SJSA1 (cell line): ENCODE measurements at regions not wholly inside any gene's neighbourhood (a gene's known extent, or its start where the extent isn't known, plus 50 kb on each side); places are given as distances from the start of the nearest gene placed in this dataset.
"Not testable (repeated sequence)": the region's sequence is repeated elsewhere in the genome, so short reads cannot be mapped to it uniquely, and the experiment has no call there.

Experiments
- DNase-seq, 2 experiments: peaks; one replicate each; pipeline ENCODE4 v3.0.0-alpha.2; 2015 to 2020; ENCODE audit warnings: low spot score in 2 of 2, low read depth in 1 of 2
- H3K27ac ChIP-seq: fragments of 250-450 bp; sonication (Bioruptor Pico); 2 replicates; pipeline ENCODE4 v1.5.1; 2020; ENCODE audit warnings: mild to moderate bottlenecking, moderate library complexity
- H3K27me3 ChIP-seq: fragments of 250-450 bp; sonication (Bioruptor Pico); replicated peaks from 2 replicates; pipeline ENCODE4 v1.5.1; 2020; ENCODE audit warnings: mild to moderate bottlenecking, moderate library complexity
- H3K36me3 ChIP-seq: fragments of 250-450 bp; sonication (Bioruptor Pico); 2 replicates; pipeline ENCODE4 v1.5.1; 2020; ENCODE audit warnings: mild to moderate bottlenecking
- H3K4me1 ChIP-seq: fragments of 250-450 bp; sonication (Bioruptor Pico); replicated peaks from 2 replicates; pipeline ENCODE4 v1.6.1; 2021; ENCODE audit warnings: mild to moderate bottlenecking
- H3K4me3 ChIP-seq: fragments of 250-450 bp; sonication (Bioruptor Pico); 2 replicates; pipeline ENCODE4 v1.5.1; 2020; ENCODE audit warnings: mild to moderate bottlenecking
- H3K9me3 ChIP-seq: fragments of 250-450 bp; sonication (Bioruptor Pico); replicated peaks from 2 replicates; pipeline ENCODE4 v1.5.1; 2020; ENCODE audit warnings: mild to moderate bottlenecking

- Histone ChIP-seq H3K4me3 (no peak overlapping the region), H3K36me3 (no peaks in the 10 kb centered on the region), H3K27me3 (no peaks in the 10 kb centered on the region), H3K9me3 (no peaks in the 10 kb centered on the region), H3K4me1 (no peaks in the 10 kb centered on the region), H3K27ac (no peak overlapping the region)
- no peak for DNase-seq
These were observed 265.3 kb upstream of the ZEB2 start for GRCh38 chr2:144785253-144785652.

DNA sequence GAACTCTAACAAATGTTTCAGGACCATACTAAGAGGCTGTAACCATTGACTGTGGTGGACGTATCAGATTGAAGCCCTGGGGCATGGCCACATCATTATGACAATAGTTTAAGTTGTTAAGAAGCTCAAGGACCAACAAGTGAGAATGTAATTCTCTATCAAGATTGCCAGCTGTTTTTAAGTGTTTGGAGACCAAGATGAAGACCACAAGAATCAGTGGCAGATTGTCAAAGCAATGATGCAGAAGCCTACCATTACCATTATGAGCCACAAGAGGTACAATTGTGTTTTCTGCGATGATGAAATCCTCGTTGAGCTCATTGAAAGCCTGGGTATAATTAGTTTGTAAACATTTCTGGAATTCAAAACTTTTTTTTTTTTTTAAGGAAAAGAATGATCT is 261.1 kb upstream of the ZEB2 start:
- Histone ChIP-seq H3K9me3 (no peaks in the 10 kb centered on the region), H3K36me3 (no peaks in the 10 kb centered on the region), H3K4me3 (no peak overlapping the region), H3K27me3 (no peaks in the 10 kb centered on the region), H3K27ac (no peak overlapping the region), H3K4me1 (no peaks in the 10 kb centered on the region)
- DNase-seq, result peak in 1 of 2 experiments; percentile 12

GRCh38 chr2:144776766-144777165 is 256.8 kb upstream of the ZEB2 start:
- Histone ChIP-seq H3K4me3 (no peak overlapping the region), H3K27me3 (no peaks in the 10 kb centered on the region), H3K27ac (no peak overlapping the region), H3K36me3 (no peaks in the 10 kb centered on the region), H3K4me1 (no peaks in the 10 kb centered on the region), H3K9me3 (no peaks in the 10 kb centered on the region)
- no peak for DNase-seq

GRCh38 chr2:144774809-144775208 is 254.9 kb upstream of the ZEB2 start:
- DNase-seq, result no peak
- no peaks in the 10 kb centered on the region for H3K9me3 ChIP-seq
- H3K36me3 ChIP-seq, result no peaks in the 10 kb centered on the region
- H3K27ac ChIP-seq, result no peak overlapping the region
- H3K27me3 ChIP-seq, result no peaks in the 10 kb centered on the region
- no peak overlapping the region for H3K4me3 ChIP-seq
- H3K4me1 ChIP-seq, result no peaks in the 10 kb centered on the region

DNA sequence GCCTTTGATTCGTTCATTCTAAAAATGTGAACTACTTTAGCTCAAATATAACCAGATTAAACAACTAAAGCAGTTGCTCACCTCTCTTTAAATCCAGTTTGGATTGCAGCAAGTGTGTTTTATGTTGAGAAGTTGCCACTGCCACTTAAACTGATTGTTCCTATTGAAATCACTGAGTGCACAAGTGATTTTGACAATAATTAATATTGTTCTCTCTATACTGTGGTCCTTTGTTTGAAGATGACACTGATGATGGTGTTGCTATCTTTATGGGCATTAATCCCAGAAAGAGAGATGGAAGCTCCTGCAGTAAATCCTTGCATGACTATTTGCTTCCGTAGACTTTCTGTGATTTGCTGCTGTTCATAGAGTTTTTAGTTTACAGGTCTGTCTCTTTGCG is 251.4 kb upstream of the ZEB2 start:
- Histone ChIP-seq H3K9me3 (no peaks in the 10 kb centered on the region), H3K36me3 (no peaks in the 10 kb centered on the region), H3K4me1 (no peaks in the 10 kb centered on the region), H3K27ac (no peak overlapping the region), H3K27me3 (no peaks in the 10 kb centered on the region), H3K4me3 (no peak overlapping the region)
- DNase-seq, result no peak

DNA sequence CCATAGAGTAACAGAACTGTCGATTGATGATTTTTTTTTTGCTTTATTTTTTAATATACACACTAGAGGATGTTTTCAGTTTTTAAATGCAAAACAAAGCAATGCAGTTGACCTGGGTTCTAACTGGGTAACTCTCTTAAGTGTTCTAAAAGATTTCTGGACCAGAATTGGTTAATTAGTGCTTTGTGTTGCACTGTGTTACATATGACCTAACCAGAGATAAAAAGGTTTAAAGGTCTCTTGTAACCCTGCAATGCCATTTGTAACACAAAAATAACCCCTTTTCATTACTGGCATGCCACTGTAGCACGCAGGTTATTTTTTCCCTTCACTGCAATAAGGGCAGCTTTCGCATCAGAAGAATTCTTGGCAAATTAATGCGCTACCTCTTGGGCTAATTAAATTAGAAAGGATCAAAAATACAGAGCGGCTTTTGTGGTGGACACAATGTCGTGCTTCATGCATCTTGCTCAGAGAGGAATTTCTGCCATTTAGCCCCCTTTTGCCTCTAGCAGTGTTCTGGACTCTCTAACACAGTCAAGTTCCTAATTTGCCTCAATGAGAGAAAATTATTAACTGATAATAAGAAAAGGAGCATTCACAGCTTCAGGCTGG is 250.8 kb upstream of the ZEB2 start:
- H3K27ac ChIP-seq, result no peak overlapping the region
- DNase-seq, result no peak
- H3K27me3 ChIP-seq, result no peaks in the 10 kb centered on the region
- H3K4me3 ChIP-seq, result no peak overlapping the region
- no peaks in the 10 kb centered on the region for H3K9me3 ChIP-seq
- no peaks in the 10 kb centered on the region for H3K4me1 ChIP-seq
- no peaks in the 10 kb centered on the region for H3K36me3 ChIP-seq

- H3K27me3 ChIP-seq, H3K27ac ChIP-seq, H3K9me3 ChIP-seq, H3K36me3 ChIP-seq, H3K4me1 ChIP-seq, H3K4me3 ChIP-seq, DNase-seq: not testable (repeated sequence)
These were observed 241.0 kb upstream of the ZEB2 start for GRCh38 chr2:144760939-144761338.

GRCh38 chr2:144759746-144760145 is 239.8 kb upstream of the ZEB2 start:
- no peaks in the 10 kb centered on the region for H3K9me3 ChIP-seq
- no peak overlapping the region for H3K27ac ChIP-seq
- no peaks in the 10 kb centered on the region; the same call in 1 of the 2 replicates for H3K27me3 ChIP-seq
- no peak overlapping the region for H3K4me3 ChIP-seq
- H3K4me1 ChIP-seq, result no peaks in the 10 kb centered on the region
- no peaks in the 10 kb centered on the region for H3K36me3 ChIP-seq
- DNase-seq, result no peak

DNA sequence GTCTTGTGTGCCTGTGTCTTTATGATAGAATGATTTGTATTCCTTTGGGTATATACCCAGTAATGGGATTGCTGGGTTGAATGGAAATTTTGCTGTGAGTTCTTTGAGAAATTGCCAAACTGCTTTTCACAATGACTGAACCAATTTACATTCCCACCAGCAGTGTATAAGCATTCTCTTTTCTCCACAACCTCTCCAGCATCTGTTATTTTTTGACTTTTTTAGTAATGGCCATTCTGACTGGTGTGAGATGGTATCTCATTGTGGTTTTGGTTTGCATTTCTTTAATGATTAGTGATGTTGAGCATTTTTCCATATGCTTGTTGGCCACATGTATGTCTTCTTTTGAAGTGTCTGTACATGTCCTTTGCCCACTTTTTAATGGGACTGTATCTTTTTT is 238.3 kb upstream of the ZEB2 start:
- not testable (repeated sequence) for H3K27me3 ChIP-seq, DNase-seq, H3K4me3 ChIP-seq, H3K27ac ChIP-seq, H3K9me3 ChIP-seq, H3K4me1 ChIP-seq, H3K36me3 ChIP-seq

DNA sequence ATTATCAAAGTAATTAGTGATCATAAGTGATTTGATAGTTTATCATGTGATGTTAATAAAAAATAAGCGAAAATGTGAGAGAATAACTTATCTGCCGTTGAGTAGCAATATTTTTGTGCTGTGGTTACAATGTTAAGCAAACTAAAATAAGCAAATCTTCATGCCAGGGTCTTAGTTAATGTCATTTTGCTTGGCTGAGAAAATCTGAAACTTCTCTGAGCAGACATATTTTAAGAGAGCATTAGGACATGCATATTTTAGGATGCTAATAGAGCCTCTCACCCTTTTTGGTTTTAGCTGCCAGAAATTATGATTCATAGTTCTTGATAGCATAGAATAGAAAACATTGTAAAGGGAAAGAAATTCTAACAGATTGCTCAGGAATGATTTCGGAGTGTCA is 233.5 kb upstream of the ZEB2 start:
- Histone ChIP-seq H3K36me3 (no peaks in the 10 kb centered on the region), H3K27me3 (no peaks in the 10 kb centered on the region), H3K27ac (no peak overlapping the region), H3K4me3 (no peak overlapping the region), H3K9me3 (no peaks in the 10 kb centered on the region), H3K4me1 (no peaks in the 10 kb centered on the region)
- no peak for DNase-seq

GRCh38 chr2:144751142-144751905 is 231.4 kb upstream of the ZEB2 start:
- Histone ChIP-seq H3K4me3 (no peak overlapping the region), H3K27me3 (no peaks in the 10 kb centered on the region), H3K9me3 (no peaks in the 10 kb centered on the region; the same call in 1 of the 2 replicates), H3K36me3 (no peaks in the 10 kb centered on the region), H3K27ac (no peak overlapping the region), H3K4me1 (no peaks in the 10 kb centered on the region)
- no peak for DNase-seq

- H3K27me3 ChIP-seq, result no peaks in the 10 kb centered on the region
- no peaks in the 10 kb centered on the region for H3K36me3 ChIP-seq
- H3K27ac ChIP-seq, result no peak overlapping the region
- H3K4me1 ChIP-seq, result no peaks in the 10 kb centered on the region
- no peak for DNase-seq
- H3K9me3 ChIP-seq, result no peaks in the 10 kb centered on the region; the same call in 1 of the 2 replicates
- no peak overlapping the region for H3K4me3 ChIP-seq
These were observed 229.3 kb upstream of the ZEB2 start for GRCh38 chr2:144749188-144749587.

- Histone ChIP-seq H3K4me1 (no peaks in the 10 kb centered on the region), H3K9me3 (no peaks in the 10 kb centered on the region; the same call in 1 of the 2 replicates), H3K4me3 (no peak overlapping the region), H3K27me3 (no peaks in the 10 kb centered on the region), H3K36me3 (no peaks in the 10 kb centered on the region), H3K27ac (no peak overlapping the region)
- DNase-seq, result no peak
These were observed 228.5 kb upstream of the ZEB2 start for GRCh38 chr2:144748443-144748842.

- Histone ChIP-seq H3K4me3 (no peak overlapping the region), H3K27ac (no peak overlapping the region)
These were observed 227.7 kb upstream of the ZEB2 start for GRCh38 chr2:144747571-144747970.

More at GRCh38 chr2:144747571-144747970, 227.7 kb upstream of the ZEB2 start:
- no peaks in the 10 kb centered on the region for H3K4me1 ChIP-seq
- H3K27me3 ChIP-seq, result no peaks in the 10 kb centered on the region
- H3K9me3 ChIP-seq, result no peaks in the 10 kb centered on the region; the same call in 1 of the 2 replicates
- no peaks in the 10 kb centered on the region for H3K36me3 ChIP-seq
- DNase-seq, result no peak
